Nephron (organoid): ENCODE measurements at regions not wholly inside any gene's neighbourhood (a gene's known extent, or its start where the extent isn't known, plus 50 kb on each side); places are given as distances from the start of the nearest gene placed in this dataset.
A peak's percentile ranks its signal among the peaks of the same experiment; 100 is the strongest.

Experiments used
- H3K27ac Mint-ChIP-seq, 3 experiments: 2 replicates each; pipeline ENCODE4 v1.8.0; 2020; ENCODE audit warnings: mixed read lengths in 3 of 3, mild to moderate bottlenecking in 2 of 3, moderate library complexity in 1 of 3
- H3K27me3 Mint-ChIP-seq: 2 replicates; pipeline ENCODE4 v1.8.0; 2021; ENCODE audit warnings: low read depth, mild to moderate bottlenecking, moderate library complexity, mixed read lengths
- H3K36me3 Mint-ChIP-seq: 2 replicates; pipeline ENCODE4 v1.8.0; 2020; ENCODE audit warnings: low read depth, mixed read lengths
- H3K4me1 Mint-ChIP-seq: 2 replicates; pipeline ENCODE4 v1.8.0; 2020; ENCODE audit warnings: mixed read lengths
- H3K4me3 Mint-ChIP-seq, 3 experiments: 2 replicates each; pipeline ENCODE4 v1.8.0; 2020; ENCODE audit warnings: mild to moderate bottlenecking in 3 of 3, mixed read lengths in 3 of 3, moderate library complexity in 2 of 3
- H3K9me3 Mint-ChIP-seq: 2 replicates; pipeline ENCODE4 v1.8.0; 2020; ENCODE audit warnings: mixed read lengths
- CTCF ChIP-seq, 3 experiments: fragments of 200-600 bp; sonication (generic); IDR thresholded peaks; one replicate each; pipeline ENCODE4 v1.5.0; 2021; ENCODE audit warnings: antibody characterized with exemption in 3 of 3; ENCODE audit not compliant: unreplicated experiment in 3 of 3

- peaks cover 15% of the 10 kb centered on the region for H3K4me1 Mint-ChIP-seq
- no peak for TF ChIP-seq CTCF (IDR thresholded peaks at IDR 0.05; ENCODE audit: unreplicated experiment in 3 of 3)
- H3K36me3 Mint-ChIP-seq, result no peaks in the 10 kb centered on the region
- H3K27me3 Mint-ChIP-seq, result no peaks in the 10 kb centered on the region
- H3K9me3 Mint-ChIP-seq, result peaks cover 3% of the 10 kb centered on the region
- no peak overlapping the region for H3K4me3 Mint-ChIP-seq
- H3K27ac Mint-ChIP-seq, result no peak overlapping the region
Observed at GRCh38 chr13:86581706-86582105, 782.5 kb upstream of the SLITRK6 start.

- Mint-ChIP-seq H3K4me1 (peaks cover 20% of the 10 kb centered on the region), H3K36me3 (no peaks in the 10 kb centered on the region), H3K4me3 (no peak overlapping the region), H3K9me3 (peaks cover 6% of the 10 kb centered on the region), H3K27ac (peak overlapping the region in 2 of 3 experiments; percentile 15 to 97), H3K27me3 (no peaks in the 10 kb centered on the region)
- TF ChIP-seq CTCF (IDR thresholded peaks at IDR 0.05; ENCODE audit: unreplicated experiment in 3 of 3), result no peak
Observed at GRCh38 chr13:86584301-86584700, 785.1 kb upstream of the SLITRK6 start.

GRCh38 chr13:86585835-86586234, 786.6 kb upstream of the SLITRK6 start:
- H3K27ac Mint-ChIP-seq, result peak overlapping the region; percentile 90 to 97 (median 97)
- H3K27me3 Mint-ChIP-seq, result no peaks in the 10 kb centered on the region
- no peak overlapping the region for H3K4me3 Mint-ChIP-seq
- peaks cover 6% of the 10 kb centered on the region for H3K9me3 Mint-ChIP-seq
- H3K4me1 Mint-ChIP-seq, result peaks cover 20% of the 10 kb centered on the region
- H3K36me3 Mint-ChIP-seq, result no peaks in the 10 kb centered on the region
- no peak for TF ChIP-seq CTCF (IDR thresholded peaks at IDR 0.05; ENCODE audit: unreplicated experiment in 3 of 3)

- H3K36me3 Mint-ChIP-seq, result no peaks in the 10 kb centered on the region
Observed at GRCh38 chr13:86591862-86592261, 792.6 kb upstream of the SLITRK6 start.

GRCh38 chr13:86601351-86601750, 802.1 kb upstream of the SLITRK6 start:
- Mint-ChIP-seq H3K4me3 (no peak overlapping the region), H3K9me3 (no peaks in the 10 kb centered on the region), H3K27me3 (no peaks in the 10 kb centered on the region), H3K27ac (no peak overlapping the region), H3K36me3 (no peaks in the 10 kb centered on the region), H3K4me1 (no peaks in the 10 kb centered on the region)
- no peak for TF ChIP-seq CTCF (IDR thresholded peaks at IDR 0.05; ENCODE audit: unreplicated experiment in 3 of 3)

More at GRCh38 chr13:86591862-86592261, 792.6 kb upstream of the SLITRK6 start:
- Mint-ChIP-seq H3K27ac (no peak overlapping the region), H3K27me3 (no peaks in the 10 kb centered on the region), H3K4me3 (no peak overlapping the region), H3K9me3 (peaks cover 9% of the 10 kb centered on the region), H3K4me1 (peaks cover 5% of the 10 kb centered on the region)
- no peak for TF ChIP-seq CTCF (IDR thresholded peaks at IDR 0.05; ENCODE audit: unreplicated experiment in 3 of 3)

GRCh38 chr13:86606264-86606663, 807.0 kb upstream of the SLITRK6 start:
- Mint-ChIP-seq H3K27ac (no peak overlapping the region), H3K27me3 (no peaks in the 10 kb centered on the region), H3K9me3 (no peaks in the 10 kb centered on the region), H3K4me3 (no peak overlapping the region), H3K4me1 (no peaks in the 10 kb centered on the region), H3K36me3 (no peaks in the 10 kb centered on the region)
- TF ChIP-seq CTCF (IDR thresholded peaks at IDR 0.05; ENCODE audit: unreplicated experiment in 3 of 3), result no peak
